Upper lobe of right lung (tissue), 1 donor: ENCODE measurements at regions not wholly inside any gene's neighbourhood (a gene's known extent, or its start where the extent isn't known, plus 50 kb on each side); places are given as distances from the start of the nearest gene placed in this dataset.

Experiments
- ATAC-seq: fragments of 200-7000 bp; cut with Tn5 transposase; one replicate; pipeline ENCODE4 v1.9.1; 2020; ENCODE audit warnings: mild to moderate bottlenecking, moderate library complexity
- DNase-seq: peaks from one replicate; pipeline ENCODE4 v3.0.0-alpha.2; 2020
- H3K27ac ChIP-seq: fragments of 200-600 bp; one replicate; pipeline ENCODE4 v1.8.0; 2022
- H3K27me3 ChIP-seq: fragments of 200-600 bp; one replicate; pipeline ENCODE4 v1.8.0; 2022; ENCODE audit warnings: mild to moderate bottlenecking
- H3K36me3 ChIP-seq: fragments of 200-600 bp; one replicate; pipeline ENCODE4 v1.8.0; 2022
- H3K4me1 ChIP-seq: fragments of 200-600 bp; one replicate; pipeline ENCODE4 v1.8.0; 2022
- H3K4me3 ChIP-seq: fragments of 200-600 bp; one replicate; pipeline ENCODE4 v1.8.0; 2022; ENCODE audit warnings: mild to moderate bottlenecking
- H3K9me3 ChIP-seq: fragments of 200-600 bp; one replicate; pipeline ENCODE4 v1.8.0; 2022
- intact Hi-C: fragments of 100-400 bp; cut with DNase I; formaldehyde crosslinking; loops from one replicate; pipeline ENCODE4 v1.11.0; 2022
- TF ChIP-seq, protein P1 (sequence below): fragments of 200-600 bp; IDR thresholded peaks from one replicate; pipeline ENCODE4 v1.8.0; 2022; ENCODE audit warnings: antibody characterized with exemption
- donor health status: DM: no; HTN: yes; CAD: no; lungs with severe emphysema.

DNA sequence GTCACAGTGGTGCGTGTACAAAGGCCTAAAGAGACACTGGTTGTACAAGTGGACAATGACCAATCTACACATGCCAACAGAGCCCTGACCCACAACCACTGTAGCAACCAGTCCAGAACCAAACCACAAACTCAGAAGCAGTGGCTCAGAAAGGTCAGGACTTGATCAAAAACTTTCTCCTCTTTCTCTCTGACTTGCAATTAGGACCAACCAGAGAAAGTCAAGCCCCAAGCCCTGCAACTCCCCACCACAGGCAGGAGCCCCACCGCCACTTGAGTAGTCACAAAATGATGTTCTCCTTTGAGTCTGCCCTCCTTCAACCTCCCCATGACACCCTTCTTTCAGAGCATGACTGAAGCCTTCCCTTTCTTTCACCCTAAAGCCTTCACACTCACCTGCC lies 291.8 kb downstream of the CDH10 start:
- ATAC-seq (no peak), DNase-seq (no peak)
- Histone ChIP-seq H3K27me3 (no peaks in the 10 kb centered on the region), H3K27ac (no peak overlapping the region), H3K4me1 (no peaks in the 10 kb centered on the region), H3K36me3 (no peaks in the 10 kb centered on the region), H3K4me3 (no peak overlapping the region), H3K9me3 (no peaks in the 10 kb centered on the region)
- TF ChIP-seq, protein P1, sequence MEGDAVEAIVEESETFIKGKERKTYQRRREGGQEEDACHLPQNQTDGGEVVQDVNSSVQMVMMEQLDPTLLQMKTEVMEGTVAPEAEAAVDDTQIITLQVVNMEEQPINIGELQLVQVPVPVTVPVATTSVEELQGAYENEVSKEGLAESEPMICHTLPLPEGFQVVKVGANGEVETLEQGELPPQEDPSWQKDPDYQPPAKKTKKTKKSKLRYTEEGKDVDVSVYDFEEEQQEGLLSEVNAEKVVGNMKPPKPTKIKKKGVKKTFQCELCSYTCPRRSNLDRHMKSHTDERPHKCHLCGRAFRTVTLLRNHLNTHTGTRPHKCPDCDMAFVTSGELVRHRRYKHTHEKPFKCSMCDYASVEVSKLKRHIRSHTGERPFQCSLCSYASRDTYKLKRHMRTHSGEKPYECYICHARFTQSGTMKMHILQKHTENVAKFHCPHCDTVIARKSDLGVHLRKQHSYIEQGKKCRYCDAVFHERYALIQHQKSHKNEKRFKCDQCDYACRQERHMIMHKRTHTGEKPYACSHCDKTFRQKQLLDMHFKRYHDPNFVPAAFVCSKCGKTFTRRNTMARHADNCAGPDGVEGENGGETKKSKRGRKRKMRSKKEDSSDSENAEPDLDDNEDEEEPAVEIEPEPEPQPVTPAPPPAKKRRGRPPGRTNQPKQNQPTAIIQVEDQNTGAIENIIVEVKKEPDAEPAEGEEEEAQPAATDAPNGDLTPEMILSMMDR = no peak
- intact Hi-C loops = no loop called here

GRCh38 chr5:24353611-24354010 lies 291.2 kb downstream of the CDH10 start:
- no peaks in the 10 kb centered on the region for H3K9me3 ChIP-seq
- no peaks in the 10 kb centered on the region for H3K27me3 ChIP-seq
- DNase-seq (no peak), ATAC-seq (no peak)
- H3K27ac ChIP-seq = no peak overlapping the region
- H3K4me1 ChIP-seq = no peaks in the 10 kb centered on the region
- no peak overlapping the region for H3K4me3 ChIP-seq
- no peaks in the 10 kb centered on the region for H3K36me3 ChIP-seq
- intact Hi-C loops = no loop called here
- TF ChIP-seq, protein P1 = no peak

- no peaks in the 10 kb centered on the region for H3K36me3 ChIP-seq
- H3K4me3 ChIP-seq = no peak overlapping the region
These were observed 280.8 kb downstream of the CDH10 start for GRCh38 chr5:24363789-24364481.

DNA sequence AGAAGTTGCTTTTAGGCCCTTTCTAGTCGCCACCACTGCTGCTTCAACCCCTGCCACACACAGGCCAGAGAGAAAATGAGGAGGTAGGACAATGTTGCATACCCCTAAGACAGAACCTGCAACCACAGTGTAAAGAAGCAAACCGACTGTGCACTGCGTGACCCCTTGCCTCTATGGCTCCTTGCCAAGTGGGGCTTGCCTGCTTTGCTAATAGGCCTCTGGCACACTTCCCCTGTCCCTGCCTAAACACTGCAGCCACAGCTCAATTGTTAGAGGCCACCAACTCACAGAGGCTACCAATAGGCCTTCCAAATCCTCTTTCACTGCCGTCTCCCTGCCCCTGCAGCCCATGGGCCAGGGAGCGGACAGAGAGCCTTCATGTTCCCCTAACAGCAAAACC lies 280.1 kb downstream of the CDH10 start:
- Histone ChIP-seq H3K4me3 (no peak overlapping the region), H3K27me3 (no peaks in the 10 kb centered on the region), H3K36me3 (no peaks in the 10 kb centered on the region), H3K27ac (no peak overlapping the region), H3K4me1 (no peaks in the 10 kb centered on the region), H3K9me3 (no peaks in the 10 kb centered on the region)
- ATAC-seq (peak; percentile 19), DNase-seq (no peak)
- TF ChIP-seq, protein P1 = no peak
- intact Hi-C loops = no loop called here

More at GRCh38 chr5:24363789-24364481, 280.8 kb downstream of the CDH10 start:
- intact Hi-C loops = no loop called here
- Histone ChIP-seq H3K4me1 (no peaks in the 10 kb centered on the region), H3K9me3 (no peaks in the 10 kb centered on the region), H3K27ac (no peak overlapping the region), H3K27me3 (no peaks in the 10 kb centered on the region)
- TF ChIP-seq, protein P1 = no peak
- no peak for DNase-seq
- peak; percentile 13 for ATAC-seq

- Histone ChIP-seq H3K27ac (no peak overlapping the region), H3K27me3 (no peaks in the 10 kb centered on the region), H3K4me3 (no peak overlapping the region), H3K4me1 (no peaks in the 10 kb centered on the region), H3K9me3 (no peaks in the 10 kb centered on the region), H3K36me3 (no peaks in the 10 kb centered on the region)
- ATAC-seq = no peak
- TF ChIP-seq, protein P1 = no peak
- DNase-seq = no peak
- intact Hi-C loops = no loop called here
These were observed 279.4 kb downstream of the CDH10 start for GRCh38 chr5:24365406-24365805.

DNA sequence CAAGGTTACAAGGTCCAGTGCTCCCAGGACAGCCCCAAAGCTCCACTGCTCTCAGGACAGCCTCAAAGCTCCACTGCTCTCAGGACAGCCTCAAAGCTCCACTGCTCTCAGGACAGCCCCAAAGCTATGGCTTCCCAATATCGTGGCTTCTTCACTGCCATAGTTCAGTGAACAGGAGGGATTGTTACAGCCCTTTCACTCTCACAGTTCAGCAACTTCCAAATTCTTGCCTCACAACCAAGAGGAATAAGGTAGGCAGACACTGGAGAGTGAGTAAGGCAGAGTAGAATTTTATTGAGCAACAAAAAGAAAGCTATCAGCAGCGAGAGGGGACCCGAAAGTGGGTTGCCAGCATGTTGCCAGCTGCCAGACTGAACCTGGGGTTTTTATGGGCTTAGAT lies 277.6 kb downstream of the CDH10 start:
- DNase-seq = no peak
- intact Hi-C loops = no loop called here
- Histone ChIP-seq H3K27me3 (no peaks in the 10 kb centered on the region), H3K9me3 (no peaks in the 10 kb centered on the region), H3K4me3 (no peak overlapping the region), H3K27ac (no peak overlapping the region), H3K4me1 (no peaks in the 10 kb centered on the region), H3K36me3 (no peaks in the 10 kb centered on the region)
- TF ChIP-seq, protein P1 = no peak
- no peak for ATAC-seq
